GM19099 (cell line): ENCODE measurements at regions not wholly inside any gene's neighbourhood (a gene's known extent, or its start where the extent isn't known, plus 50 kb on each side); places are given as distances from the start of the nearest gene placed in this dataset.

ENCODE experiments used
- POLR2A ChIP-seq: IDR thresholded peaks from 3 replicates; pipeline ENCODE4 v1.6.1; 2011; ENCODE audit warnings: low read depth; ENCODE audit not compliant: insufficient read length; ENCODE audit errors: extremely low read depth

GRCh38 chr16:86670750-86671234 lies 92.4 kb downstream of the FOXL1 start:
- TF ChIP-seq POLR2A, result no peak

GRCh38 chr16:86671486-86672178 lies 93.3 kb downstream of the FOXL1 start:
- TF ChIP-seq POLR2A, result no peak

DNA sequence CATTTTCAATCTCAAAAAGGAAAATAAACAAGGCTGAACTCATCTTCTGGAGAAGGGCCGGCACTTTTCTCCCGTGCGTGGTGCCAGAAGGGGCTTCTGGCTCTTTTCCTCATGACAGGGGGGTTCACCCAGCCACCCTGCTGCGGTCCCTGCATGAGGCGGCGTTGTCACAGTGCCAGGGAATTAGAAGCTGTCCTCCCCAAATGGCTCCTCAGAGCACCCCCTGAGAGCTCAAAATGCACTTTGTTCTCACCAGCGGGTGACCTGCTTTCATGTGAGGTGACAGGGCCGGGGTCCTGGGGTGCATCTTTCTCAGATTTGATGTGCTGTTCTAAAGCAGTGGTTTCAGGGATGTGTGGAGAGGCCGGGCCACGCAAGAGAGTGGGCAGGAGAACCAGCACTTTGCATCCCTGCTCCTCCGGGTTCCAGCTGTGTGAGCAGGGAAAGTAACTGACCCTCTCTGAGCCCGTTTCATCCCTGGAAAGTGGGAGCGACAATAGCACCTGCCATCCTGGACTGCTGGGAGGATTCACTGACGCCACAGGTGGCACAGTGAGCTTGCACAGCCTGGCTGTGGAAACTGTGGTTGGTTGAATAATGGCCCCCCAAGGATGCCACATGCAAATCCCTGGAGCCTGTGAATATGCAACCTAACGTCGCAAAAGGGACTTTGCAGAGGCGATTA lies 94.0 kb downstream of the FOXL1 start:
- TF ChIP-seq POLR2A, result no peak

DNA sequence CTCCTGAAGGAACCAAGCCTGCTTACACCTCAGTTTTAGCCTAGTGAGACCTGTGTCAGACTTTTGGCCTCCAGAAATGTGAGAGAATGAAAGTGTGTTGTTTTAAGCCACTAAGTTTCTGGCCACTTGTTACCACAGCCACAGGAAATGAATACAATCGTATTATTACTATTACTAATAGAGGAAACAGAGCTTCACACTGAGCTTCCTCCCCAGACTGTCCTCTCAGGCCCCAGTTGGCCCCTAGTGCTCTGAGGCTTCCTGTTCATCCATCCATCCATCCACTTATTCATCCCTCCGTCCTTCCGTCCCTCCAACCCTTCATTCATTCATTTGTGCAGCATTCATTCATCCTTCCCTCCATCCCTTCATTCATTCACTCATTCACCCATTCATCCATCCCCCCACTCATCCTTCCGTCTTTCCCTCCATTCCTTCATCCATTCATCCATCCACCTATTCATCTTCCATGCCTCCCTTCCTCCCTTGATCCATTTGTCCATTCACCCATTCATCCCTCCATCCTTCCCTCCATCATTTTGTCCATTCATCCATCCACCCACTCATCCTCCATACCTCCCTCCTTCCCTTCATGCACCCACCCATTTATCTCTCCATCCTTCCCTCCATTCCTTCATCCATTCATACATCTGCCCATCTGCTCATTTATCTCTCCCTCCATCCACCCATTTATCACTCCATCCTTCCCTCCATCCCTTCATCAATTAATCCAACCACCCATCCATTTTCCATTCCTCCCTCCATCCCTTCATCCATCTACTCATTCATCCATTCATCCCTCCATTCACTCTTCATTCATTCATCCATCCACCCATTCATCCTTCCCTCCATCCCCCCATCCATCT lies 95.0 kb downstream of the FOXL1 start:
- no peak for TF ChIP-seq POLR2A

DNA sequence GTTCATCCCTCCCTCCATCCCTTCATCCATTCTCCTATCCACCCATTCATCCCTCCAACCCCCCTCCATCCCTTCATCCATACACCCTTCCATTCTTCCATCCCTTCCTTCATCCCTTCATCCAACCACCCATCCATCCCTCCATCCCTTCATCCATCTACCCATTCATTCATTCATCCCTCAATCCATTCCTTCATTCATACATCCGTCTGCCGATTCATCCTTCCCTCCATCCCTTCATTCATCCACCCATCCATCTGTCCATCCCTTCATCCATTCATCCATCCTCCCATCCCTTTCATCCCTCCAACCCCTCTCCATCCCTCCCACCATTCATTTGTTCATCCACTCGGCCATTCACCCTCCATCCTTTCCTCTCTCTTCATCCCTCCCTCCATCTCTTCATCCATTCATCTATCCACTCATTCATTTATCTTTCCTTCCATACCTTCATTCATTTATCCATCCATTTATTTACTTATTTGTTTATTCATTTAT lies 95.7 kb downstream of the FOXL1 start:
- no peak for TF ChIP-seq POLR2A

GRCh38 chr16:86676254-86676670 lies 97.9 kb downstream of the FOXL1 start:
- no peak for TF ChIP-seq POLR2A

DNA sequence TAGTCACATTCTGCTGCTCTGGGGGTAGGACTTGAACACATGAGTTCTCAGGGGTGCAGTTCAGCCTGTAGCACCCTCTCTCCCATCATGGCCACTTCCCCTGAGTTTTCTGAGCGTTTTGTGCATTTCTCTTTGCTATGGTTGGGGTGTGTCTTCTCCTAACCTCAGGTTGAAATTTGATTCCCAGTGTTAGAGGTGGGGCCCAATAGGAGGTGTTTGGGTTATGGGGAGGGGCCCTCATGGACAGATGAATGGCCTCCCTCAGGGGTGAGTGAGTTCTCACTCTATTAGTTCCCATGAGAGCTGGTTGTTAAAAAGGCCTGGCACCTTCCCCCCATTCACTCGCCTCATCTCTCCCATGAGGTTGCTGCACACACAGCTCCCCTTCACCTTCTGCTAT lies 101.1 kb downstream of the FOXL1 start:
- no peak for TF ChIP-seq POLR2A

DNA sequence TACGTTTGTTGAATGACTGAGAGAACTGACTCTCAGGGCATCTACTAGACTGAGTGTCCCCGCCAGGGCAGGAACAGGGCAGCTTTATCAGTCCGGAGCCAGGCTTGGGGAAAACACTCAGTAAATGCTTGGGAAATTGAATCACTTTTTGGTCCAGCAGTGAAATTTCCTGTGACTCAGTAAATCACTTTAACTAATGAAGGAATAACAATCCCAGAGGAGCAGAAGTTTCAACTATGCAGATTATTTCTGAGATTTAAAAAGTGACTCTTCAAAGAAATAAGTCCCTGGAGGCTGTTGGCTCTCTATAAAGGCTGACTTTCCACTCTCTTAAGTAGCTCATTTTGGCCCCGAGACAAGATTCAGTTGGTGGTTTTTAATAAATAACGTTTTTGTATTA lies 101.8 kb downstream of the FOXL1 start:
- TF ChIP-seq POLR2A, result no peak

- no peak for TF ChIP-seq POLR2A
Measured at GRCh38 chr16:86680661-86681030, 102.3 kb downstream of the FOXL1 start.

- TF ChIP-seq POLR2A, result no peak
Measured at GRCh38 chr16:86681031-86681756, 102.8 kb downstream of the FOXL1 start.

DNA sequence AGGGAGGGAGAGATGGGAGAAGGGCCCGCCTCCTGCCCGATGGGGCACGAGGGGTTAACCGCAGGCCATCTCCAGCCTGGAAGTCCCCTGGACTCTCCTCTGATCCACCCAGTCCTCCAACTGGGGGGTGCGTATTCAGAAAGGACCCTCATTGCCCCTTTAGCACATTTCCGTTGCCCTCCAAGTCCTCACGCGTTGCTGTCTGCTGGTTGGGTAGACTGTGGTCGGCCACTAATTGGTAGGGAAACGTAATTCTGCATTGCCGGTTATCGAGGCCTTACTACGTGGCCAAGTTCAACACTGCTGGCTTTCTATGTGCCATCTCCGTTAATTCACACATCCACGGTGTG lies 103.4 kb downstream of the FOXL1 start:
- no peak for TF ChIP-seq POLR2A

DNA sequence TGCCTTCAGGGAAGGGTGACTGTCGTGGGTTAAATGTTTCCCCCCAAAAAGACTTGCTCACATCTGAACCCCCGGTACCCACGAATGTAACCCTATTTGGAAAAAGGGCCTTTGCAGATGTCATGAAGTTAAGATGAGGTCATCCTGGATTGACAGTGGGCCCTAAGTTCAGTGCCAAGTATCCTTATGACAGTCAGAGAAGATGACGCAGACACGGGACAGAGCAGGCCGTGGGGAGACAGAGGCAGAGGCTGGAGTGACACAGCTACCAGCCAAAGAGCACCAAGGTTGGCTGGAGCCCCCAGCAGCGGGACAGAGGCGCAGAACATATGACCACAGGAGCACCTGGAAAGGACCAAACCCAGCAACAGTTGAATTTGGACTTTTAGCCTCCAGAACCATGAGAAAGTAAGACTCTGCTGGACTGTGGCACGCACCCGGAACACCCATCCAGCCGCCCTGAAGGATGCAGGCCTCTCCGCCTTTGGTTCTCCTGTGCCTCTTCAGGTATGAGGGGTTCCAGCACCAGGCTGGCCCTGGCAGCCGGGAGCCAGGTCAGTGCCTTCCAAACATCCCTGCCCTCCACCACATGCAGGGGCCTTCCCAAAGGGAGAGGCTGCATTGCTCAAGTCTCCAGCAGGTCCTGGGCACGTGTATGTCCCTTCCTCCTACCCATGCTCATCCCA lies 104.0 kb downstream of the FOXL1 start:
- TF ChIP-seq POLR2A, result no peak

GRCh38 chr16:86683441-86684194 lies 105.3 kb downstream of the FOXL1 start:
- no peak for TF ChIP-seq POLR2A
